ENCODE measurements at regions not wholly inside any gene's neighbourhood (a gene's known extent, or its start where the extent isn't known, plus 50 kb on each side); places are given as distances from the start of the nearest gene placed in this dataset.
"Not testable (repeated sequence)": the region's sequence is repeated elsewhere in the genome, so short reads cannot be mapped to it uniquely, and the experiment has no call there.

DNA sequence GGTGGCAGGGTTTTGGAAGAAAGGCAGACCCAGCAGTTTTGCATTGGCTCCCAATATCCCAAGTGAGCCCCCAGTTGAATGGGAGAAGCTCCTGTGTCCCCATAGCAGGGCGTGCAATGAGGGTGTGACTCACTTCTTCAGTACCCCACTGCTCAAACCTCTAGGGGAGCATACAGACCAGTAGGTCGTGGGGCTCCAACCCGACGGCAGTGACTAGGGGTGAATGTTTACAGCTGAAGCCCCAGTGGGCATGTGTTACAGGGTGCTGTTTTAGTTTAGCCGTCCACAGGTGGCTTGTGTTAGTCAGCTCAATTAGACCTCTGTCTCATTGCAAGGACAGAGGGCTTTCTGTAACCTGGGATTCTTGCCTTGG is 564.5 kb upstream of the CNTN5 start:
- no peak for DNase-seq

DNA sequence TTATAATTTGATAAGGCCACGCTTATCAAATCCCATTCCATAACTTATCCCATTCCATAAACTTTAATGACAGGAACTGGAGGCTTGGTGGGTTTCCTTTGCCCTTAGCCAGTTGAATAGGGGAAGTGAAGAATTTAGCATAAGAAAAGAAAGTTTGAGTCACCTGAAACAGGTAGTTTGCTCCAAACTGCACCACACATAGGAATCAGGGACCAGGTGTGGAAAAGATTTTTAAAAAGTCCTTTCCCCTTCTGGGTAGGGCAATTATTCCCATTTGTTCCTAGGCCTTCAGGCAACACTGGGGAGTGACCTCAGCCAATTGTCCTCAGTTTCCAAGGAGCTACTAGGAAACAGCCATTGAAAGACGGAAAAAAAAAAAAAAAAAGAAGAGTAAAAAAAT is 525.7 kb upstream of the CNTN5 start:
- DNase-seq: no peak

DNA sequence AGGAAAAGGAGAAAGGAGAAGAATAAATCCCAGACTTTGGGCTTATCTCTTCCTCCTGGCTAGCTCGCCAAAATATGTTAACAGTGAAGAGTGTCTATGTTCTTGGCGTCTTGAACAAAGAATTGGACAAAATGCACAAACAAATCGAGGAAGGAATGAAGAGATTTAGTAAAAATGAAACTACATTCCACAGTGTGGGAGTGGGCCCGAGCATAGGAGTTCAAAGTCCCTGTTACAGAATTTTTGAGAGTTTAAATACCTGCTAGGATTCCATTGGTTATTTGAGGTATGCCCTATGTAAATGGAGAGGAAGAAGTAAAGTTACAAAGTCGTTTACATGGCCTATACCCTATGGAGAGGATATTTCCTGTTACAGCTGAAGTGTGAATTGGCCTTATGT is 525.1 kb upstream of the CNTN5 start:
- no peak for DNase-seq

DNA sequence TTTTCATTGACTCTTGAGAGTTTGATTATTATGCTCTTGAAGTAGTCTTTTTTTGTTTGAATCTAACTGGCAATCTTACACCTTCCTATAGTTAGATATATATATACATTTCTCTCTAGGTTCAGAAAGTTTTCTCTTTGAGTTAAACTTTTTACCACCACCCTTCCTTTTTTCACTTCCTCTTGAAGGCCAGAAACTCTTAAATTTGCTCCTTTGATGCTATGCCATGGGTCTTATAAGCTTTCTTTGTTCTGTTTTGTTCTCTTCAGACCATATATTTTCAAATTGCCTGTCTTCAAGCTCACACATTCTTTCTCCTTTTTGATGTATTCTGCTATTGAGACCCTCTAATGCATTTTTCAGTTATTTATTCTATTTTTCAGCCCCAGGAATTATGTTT is 513.5 kb upstream of the CNTN5 start:
- DNase-seq: no peak

DNA sequence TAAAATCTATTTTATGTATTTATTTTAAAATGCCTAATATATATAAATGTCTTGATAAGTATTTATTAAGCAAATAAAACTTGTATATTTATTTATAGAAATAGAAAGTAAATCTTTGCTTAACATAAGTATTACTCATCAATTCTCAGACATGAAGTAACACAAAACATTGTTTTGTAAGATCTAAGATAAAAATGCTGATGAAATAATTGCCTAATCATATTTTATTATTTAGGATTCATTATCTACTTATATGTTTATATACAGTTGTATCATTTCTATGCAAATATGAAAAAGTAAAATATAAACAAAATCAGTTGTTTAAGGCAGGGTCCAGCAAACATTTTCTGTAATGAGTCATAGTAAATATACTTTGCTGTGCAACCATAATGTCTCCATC is 507.8 kb upstream of the CNTN5 start:
- no peak for DNase-seq

DNA sequence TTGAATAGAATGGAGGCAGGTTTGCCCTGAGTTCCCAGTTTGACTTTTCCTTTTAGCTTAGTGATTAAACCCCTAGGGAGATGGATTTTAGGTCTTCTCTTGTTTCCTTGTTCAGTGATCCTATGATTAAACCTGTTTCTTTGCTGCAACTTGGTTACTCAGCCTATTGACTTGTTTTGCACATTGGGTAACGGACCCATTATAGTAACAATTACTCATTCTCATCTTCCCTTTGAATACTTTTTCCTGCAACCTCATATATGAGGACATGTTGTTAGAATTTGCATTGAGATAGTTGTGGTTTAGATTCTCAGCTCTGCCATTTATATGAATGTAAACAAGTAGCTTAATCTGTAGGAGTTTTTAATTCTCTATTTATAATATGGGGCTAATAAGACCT is 489.2 kb upstream of the CNTN5 start:
- DNase-seq: no peak

DNA sequence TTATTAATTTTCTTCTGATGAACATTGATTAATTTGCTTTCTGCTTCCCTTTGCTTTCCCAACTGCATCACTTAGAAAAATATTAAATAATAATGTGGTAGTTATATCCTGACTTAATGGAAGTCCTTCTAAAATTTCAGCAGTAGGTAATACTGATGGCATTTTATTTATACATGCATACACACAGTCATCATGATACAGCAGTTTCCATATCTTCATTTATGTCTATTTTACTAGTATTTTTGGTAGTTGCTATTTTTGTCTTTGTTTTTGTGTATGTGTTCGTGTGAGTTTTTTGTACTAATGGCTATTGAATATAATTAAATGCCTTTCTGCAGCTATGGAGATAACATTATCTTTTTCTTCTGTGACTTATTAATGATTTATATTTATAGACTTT is 484.7 kb upstream of the CNTN5 start:
- no peak for DNase-seq

DNA sequence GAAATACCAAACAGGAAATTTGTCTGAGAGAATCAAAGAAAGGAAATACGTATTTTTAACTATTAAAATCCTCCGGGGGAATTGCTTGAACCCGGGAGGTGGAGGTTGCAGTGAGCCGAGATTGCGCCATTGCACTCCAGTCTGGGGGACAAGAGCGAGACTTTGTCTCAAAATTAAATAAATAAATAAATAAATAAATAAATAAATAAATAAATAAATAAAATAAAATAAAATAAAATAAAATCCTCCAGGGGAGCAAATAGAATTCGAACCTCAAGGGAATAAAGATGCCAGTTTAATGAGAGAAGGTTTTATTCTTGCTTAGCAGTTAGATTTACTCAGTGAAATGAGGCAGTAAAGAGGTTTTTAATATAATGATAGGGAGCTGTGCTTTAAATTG is 482.4 kb upstream of the CNTN5 start:
- not testable (repeated sequence) for DNase-seq

DNA sequence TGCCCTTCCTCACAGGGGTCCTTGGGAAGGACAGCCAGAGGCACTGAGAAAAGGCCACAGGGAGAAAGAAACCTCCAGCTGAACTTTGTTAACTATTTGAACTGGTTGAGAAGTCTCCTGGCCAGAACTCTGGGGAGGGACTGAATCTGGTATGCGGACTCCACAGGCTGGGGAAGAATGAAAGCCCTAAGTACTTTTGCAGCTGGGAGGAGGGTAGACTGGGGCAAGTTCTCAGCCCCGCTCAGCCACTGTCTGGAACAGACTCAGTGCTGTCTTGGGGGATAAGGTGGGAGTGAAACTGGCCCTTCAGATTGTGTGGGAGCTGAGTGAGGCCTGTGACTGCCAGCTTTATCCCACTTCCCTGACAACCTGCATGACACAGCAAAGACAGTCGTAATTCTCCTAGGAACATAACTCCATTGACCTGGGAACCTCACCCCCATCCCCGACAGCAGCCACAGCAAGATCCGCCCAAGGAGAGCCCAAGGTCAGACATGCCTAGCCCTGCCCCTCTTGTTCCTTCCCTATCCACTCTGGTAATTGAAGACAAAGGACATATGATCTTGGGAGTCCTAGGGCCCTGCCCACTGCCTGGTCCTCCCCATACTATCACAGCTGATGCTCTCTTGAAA is 475.1 kb upstream of the CNTN5 start:
- DNase-seq: no peak

DNA sequence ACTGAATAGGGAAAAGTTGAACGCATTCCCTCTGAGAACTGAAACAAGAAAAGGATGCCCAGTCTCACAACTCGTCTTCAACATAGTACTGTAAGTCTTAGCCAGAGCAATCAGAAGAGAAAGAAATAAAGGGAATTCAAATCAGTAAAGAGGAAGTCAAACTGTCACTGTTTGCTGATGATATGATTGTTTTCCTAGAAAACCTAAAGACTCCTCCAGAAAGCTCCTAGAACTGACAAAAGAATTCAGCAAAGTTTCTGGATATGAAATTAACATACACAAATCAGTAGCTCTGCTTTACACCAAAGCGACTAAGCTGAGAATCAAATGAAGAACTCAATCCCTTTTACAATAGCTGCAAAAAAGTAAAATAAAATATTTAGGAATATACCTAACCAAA is 471.2 kb upstream of the CNTN5 start:
- no peak for DNase-seq

DNA sequence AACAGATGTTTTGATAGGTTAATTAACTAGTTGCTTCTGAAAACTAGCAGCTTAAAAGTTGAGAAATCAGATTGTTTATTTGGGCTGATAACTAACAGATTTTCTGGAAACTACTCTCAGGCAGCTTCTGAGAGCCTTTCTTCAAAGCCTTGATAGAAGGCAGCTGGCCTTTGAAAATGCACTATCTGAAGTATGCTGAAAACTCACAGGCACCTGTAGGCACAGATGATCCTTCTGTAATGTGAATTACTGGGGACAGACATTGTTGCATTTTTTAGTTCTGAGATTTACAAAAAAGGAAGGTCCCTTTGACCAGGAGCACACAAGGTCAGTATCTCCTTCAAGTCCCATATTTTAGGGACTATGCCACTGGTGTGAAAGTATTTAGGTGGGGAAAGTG is 460.8 kb upstream of the CNTN5 start:
- no peak for DNase-seq

DNA sequence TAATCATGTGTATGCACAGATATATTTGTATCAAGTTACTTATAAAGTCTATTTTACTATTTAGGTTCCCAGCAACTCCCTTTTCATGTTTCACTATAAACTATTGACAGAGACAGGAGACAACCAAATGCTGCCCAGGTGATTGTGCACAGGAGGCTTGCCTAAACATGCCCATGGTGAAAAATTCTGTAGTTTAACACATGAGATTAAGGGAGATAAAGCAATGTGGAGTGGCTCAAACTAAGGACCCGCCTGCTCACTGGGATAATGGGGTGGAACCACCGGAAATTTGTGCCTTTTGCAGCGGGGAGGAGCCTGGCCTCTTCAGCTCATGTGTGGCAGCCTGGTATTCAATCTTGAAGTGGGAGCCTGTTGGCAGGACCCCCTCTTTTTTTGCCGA is 459.5 kb upstream of the CNTN5 start:
- DNase-seq: no peak

DNA sequence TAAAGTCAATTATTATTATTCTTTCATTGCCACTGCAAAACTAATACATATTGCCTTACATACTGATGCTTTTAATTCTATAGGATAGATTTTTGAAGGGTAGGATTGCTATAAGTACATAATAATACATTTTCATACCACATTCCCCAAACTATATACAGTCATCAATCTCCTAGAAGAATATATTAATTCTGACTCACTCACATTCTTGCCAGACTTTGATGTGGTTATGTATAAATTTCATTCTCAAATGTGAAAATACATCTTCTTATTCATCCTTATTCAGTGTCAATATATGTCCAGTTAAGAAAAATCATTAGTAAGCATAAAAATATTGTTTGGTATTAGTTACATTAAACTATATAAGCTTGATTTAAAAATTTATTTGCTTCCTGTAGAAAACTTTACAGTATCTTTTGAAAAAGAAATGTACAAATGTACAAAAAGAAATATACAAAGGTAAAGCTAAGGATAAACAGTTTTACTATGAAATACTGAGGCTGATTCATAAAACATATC is 458.8 kb upstream of the CNTN5 start:
- no peak for DNase-seq

DNA sequence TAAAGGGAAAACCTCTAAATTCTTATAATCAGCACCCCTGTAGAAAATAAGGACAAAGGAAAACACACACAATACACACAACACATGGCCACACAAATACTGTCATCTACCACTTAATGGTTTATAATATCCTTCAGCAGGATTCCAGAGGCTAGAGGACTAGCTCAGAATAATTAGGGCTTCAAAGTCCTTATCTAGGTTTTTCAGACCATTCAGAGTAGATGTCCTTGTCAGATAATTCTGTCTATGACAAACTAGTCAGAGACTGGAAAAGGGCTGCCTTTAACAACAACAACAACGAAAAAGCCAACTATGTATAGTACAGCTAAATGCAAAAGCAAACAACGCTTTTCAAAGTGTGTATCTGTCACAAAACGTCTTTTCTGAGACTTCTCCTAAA is 456.5 kb upstream of the CNTN5 start:
- no peak for DNase-seq

DNA sequence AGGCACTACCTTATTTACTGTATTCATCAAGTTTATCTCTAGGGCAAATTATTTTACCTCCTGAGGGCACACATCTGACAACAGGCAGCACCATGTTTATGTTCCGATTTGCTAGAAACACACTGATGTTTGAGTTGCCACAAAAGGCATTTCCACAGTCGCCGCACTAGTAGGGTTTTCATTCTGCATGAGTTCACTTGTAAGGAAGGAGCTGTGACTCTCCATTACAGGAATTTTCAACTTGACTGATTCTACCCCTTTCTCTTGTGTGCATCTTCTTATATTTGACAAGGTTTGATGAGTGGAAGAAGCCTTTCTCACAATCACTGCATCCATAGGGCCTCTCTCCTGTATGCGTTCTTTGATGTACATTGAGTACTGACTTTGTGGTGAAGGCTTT is 455.9 kb upstream of the CNTN5 start:
- no peak for DNase-seq

DNA sequence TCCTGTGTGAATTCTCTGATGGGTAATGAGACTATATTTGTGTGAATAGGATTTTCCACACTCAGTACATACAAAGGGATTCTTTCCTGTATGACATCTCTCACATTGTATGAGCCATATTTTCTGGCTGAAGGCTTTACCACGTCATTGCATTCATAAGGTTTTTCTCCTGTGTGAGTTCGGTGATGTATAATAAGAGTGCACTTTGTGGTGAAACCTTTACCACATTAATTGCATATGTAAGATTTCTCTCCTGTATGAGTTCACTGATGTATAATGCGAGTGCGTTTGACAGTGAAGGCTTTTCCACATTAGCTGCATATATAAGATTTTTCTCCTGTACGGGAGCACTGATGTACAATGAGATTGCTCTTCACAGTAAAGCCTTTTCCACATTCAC is 455.4 kb upstream of the CNTN5 start:
- no peak for DNase-seq

DNA sequence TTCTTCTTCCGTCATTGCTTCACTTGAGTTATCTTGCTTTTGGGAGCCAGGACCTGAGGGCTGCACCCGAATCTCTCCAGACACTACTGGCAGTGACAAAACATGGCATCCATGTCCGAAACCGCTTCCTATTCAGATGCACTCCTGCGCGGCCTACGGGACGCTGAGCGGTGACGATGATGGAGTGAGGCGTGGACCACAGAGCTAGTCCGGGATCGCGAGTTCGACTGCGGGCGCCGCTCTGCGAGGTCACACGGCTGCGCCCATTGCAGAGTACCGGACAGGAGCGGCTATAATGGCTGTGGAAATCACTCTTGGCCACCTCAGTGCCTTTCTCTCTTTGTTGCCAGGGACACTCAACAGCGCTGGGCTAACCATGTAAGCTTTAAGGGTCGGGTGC is 453.8 kb upstream of the CNTN5 start:
- no peak for DNase-seq

DNA sequence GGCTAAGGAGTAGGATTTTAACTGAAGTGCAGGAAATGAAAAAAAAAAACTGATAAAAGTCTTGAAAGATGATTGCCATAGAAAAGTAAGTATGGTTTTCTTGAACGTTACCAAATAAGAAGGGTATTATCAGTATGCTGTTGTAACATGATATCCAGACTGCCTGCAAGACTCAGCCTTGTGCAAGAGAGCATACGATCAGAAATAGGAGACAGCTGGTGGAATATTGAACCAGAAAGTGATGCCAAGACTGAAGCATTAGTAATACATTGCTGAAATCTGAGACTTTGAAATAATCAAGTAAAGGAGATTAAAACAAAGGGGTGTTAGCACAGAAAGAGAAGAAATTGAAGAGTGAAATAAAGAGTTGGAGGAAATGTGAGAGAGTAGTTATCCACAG is 452.7 kb upstream of the CNTN5 start:
- DNase-seq: no peak

DNA sequence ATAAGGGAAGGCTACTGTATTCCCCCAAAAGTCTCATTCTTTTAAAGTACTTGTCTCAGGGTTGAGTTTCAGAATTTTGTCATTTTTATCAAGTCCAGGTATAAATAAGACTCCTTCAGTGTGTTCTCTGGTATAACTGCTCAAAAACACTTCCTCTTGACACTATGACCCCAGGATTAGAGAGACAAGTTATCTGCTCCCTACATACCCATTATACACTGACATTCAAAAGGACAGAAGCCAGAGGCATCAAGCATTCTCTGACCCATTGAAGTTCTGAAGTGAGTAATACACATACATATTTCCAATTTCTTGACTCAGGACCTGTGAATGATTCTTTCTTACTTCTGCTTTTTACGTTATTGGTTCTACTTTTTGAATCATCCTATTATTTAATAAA is 447.8 kb upstream of the CNTN5 start:
- DNase-seq: no peak

DNA sequence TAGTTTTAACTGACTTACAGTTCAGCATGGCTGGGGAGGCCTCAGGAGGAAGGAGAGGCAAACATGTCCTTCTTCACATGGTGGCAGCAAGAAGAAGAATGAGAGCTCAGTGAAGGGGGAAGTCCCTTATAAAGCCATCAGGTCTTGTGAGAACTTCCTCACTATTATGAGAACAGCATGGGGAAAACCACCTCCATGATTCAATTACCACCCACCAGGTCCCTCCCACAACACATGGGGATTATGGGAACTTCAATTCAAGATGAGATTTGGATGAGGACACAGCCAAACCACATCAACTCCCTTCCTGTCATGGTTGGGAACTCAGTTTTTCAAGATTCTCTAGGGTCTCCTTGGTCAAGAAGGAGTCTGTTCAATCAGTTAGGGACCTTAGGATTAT is 432.9 kb upstream of the CNTN5 start:
- no peak for DNase-seq

DNA sequence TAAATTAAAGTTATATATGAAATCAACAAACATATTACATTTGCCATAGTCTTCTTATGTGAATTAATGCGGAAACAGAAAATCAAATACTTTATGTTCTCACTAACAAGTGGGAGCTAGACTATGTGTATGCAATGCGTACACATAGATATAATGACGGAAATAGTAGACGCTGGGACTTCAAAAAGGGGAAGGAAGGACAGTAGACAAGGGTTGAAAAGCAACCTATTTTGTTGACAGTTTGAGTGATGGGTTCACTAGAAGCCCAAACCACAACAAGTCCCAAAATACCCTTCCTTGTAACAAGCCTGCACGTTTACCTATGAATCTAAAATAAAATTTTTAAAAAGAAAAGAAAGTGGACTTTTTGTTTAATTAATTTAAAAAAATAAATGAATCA is 430.8 kb upstream of the CNTN5 start:
- DNase-seq: no peak

DNA sequence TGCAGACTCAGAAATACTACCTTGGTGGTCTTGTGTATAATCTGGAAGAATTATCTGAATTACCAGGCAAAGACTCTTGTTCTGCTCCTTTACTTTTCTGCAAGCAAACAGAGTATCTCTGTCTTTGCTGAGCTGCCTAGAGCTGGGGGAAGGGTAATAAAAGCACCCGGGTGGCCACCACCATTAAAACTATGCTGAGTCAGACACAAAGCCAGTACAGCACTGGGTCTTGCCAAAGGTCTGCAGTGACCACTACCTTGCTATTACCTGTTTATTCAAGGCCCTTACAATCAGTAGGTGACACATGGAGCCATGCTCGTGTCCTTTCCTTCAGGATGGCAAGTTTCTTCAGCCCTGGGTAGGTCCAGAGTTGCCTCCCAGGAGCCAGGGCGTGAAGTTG is 420.6 kb upstream of the CNTN5 start:
- no peak for DNase-seq

DNA sequence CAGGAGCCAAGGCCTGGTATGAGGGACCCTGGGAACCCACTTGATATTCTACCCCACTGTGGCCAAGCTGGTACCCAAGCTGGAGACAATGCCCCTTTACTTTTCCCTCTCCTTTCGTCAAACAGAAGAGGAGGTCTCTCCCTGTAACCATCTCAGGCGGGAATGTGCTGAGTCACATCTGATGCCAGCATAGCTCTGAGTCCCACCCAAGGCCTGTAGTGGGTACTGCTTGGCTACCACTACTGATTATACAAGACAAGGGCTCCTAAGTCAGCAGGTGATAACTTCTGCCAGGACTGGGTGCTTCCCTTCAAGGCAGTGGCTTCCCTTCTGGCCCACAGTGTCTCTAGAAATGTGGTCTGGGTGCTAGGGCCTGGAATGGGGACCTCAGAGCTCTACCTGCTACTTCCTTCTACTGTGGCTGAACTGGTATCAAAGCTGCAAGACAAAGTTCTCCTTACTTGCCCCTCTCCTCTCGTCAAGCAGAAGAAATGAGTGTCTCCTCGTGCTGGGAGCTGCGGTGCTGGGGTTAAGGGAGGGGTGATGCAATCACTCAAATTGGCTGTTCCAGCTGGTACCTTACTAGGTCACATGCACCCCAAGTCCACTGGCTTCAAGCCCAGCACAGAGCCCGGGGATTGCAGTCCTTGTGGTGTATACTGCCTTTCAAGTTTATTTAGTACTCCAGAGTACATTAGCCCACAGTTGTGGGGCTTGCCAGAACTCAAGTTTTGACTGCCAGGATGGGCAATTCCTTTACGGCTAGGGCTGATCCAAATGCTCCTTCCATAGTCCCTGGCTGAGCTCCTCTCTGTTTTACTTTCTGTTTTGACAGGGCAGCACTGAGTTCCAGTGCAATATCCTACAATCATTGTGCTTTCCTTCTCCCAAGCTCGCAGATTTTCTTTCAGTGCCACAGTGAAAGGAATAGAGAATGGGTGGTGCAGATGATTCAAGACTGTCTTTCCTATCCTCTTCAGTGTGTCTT is 419.7 kb upstream of the CNTN5 start:
- no peak for DNase-seq

DNA sequence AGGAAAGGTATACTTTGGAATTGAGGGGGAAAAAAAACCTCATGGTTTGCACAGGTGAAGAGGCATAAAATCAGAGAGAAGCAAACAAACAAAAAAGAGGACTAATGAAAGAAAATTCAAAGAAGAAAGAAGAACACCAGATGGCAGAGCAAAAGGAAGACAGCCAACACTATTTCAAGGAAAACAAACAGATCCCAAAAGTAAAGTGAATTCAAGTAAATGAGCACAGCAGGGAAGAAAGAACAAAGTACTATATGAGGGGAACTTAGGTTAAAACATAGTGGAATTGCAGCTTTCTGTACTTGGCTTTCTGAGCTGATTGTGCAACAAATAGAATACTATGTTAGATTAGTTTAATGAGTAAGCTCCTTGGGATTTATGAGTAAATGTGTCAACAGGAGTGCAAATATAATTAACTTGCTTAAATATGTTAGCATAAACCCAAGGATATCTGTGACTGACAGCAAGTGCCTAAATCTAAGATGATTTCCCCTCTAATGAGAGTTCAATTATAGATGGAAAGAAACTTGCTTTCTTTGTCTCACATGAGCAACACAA is 404.6 kb upstream of the CNTN5 start:
- no peak for DNase-seq
